Fibroblast of skin of left quadriceps (primary cell): ENCODE measurements at regions not wholly inside any gene's neighbourhood (a gene's known extent, or its start where the extent isn't known, plus 50 kb on each side); places are given as distances from the start of the nearest gene placed in this dataset.
A peak's percentile ranks its signal among the peaks of the same experiment; 100 is the strongest.
"Not testable (repeated sequence)": the region's sequence is repeated elsewhere in the genome, so short reads cannot be mapped to it uniquely, and the experiment has no call there.

ENCODE experiments used
- DNase-seq, 2 experiments: peaks; one replicate each; pipeline ENCODE4 v3.0.0-alpha.2; 2013; ENCODE audit warnings: low read depth in 2 of 2

GRCh38 chr10:37067576-37067975 lies 57.8 kb upstream of the ANKRD30A start:
- DNase-seq: no peak

- DNase-seq: not testable (repeated sequence)
Measured at GRCh38 chr10:37062296-37062695, 63.1 kb upstream of the ANKRD30A start.

GRCh38 chr10:37057261-37057660 lies 68.1 kb upstream of the ANKRD30A start:
- no peak for DNase-seq

GRCh38 chr10:37053476-37053875 lies 71.9 kb upstream of the ANKRD30A start:
- DNase-seq: no peak

GRCh38 chr10:37049982-37050381 lies 75.4 kb upstream of the ANKRD30A start:
- not testable (repeated sequence) for DNase-seq

GRCh38 chr10:37044319-37044718 lies 81.1 kb upstream of the ANKRD30A start:
- not testable (repeated sequence) for DNase-seq

- no peak for DNase-seq
Measured at GRCh38 chr10:37035853-37036252, 89.5 kb upstream of the ANKRD30A start.

DNA sequence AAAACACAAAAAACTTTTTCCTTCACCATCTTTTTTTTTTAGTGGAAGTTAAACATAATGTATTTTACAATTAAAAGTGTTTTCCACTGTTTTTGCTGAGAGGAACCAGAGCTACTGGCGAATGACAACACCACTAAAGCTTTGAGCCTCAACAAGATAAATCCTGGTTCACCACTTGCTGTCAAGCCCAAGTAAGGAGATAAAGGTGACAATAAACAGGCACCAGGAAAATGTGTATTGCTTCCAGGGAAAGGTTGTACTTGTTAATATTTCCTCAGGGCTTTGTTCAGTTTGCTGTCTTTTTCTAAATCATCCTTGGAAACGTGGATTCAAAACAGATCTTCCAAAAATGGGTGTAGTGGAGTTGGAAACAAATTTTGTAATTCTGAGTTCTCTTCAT lies 109.9 kb upstream of the ANKRD30A start:
- no peak for DNase-seq

DNA sequence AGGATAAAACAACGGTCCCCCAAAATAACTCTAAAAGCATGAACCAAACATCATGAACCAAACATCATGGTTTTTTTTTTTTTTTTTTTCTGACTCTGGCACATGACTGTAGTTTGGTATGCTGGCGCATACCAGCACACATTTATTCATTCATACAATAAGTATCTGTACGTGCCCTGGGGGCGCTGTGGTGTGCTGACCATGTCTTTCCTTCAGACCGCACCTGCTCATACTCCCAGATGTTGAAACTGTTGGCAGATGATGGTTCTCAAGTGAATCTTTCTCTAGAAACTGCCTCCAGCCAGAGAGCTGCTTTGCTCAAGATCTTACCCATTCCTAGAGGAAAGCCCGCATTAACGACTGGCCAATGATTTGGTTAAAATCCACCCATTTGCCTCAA lies 114.7 kb upstream of the ANKRD30A start:
- no peak for DNase-seq

- DNase-seq: not testable (repeated sequence)
Measured at GRCh38 chr10:37008276-37008675, 117.1 kb upstream of the ANKRD30A start.

DNA sequence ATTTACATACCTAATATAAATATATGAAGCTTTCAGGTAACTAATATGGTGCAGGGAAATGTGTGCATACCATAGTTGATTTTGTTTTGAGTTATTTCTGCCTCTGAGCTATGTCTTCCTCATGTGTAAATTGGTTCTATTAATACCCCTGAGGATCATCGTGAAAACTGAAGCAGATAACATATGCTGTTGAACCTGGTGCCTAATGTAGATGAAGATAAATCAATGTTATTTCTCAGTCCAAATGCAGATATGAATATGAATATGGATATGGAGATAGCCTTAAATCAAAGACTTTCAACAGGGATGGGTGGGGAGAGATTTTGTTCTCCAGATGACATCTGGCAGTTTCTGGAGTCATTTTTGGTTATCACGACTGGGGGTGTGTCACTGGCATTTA lies 122.3 kb upstream of the ANKRD30A start:
- no peak for DNase-seq

GRCh38 chr10:36995806-36996205 lies 129.6 kb upstream of the ANKRD30A start:
- not testable (repeated sequence) for DNase-seq

GRCh38 chr10:36994886-36995285 lies 130.5 kb upstream of the ANKRD30A start:
- no peak for DNase-seq

DNA sequence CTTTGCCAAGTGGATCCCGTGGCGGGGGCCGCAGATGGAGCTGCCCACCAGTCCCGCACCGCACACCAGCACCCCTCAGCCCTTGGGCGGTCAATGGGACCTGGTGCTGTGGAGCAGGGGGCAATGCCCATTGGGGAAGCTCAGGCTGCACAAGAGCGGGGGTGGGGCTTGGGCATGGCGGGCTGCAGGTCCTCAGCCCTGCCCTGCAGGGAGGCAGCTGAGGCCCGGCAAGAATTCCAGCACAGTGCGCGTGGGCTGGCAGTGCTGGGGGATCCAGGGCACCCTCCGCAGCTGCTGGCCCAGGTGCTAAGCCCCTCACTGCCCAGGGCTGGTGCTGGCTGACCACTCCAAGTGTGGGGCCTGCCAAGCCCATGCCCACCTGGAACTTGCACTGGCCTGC lies 136.2 kb upstream of the ANKRD30A start:
- DNase-seq: no peak

DNA sequence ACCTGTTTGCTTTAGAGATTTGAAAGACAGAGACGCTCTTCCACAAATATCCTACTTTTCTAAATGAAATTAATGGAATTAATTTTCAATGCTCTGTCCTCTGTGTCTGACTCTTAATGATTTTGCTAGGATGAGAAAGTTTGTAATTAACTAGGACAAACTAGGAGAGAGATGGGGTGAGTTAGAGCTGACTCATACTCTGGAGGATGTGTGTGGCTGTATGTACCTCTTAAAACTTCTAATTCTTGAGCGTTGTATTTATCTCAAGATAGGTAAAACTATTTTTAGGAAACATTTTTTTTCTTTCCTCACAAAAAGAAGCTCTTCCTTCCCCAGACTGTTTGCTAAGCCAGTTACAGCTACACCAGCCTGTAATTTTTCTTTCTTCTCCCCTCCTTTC lies 178.8 kb upstream of the ANKRD30A start:
- DNase-seq: no peak

DNA sequence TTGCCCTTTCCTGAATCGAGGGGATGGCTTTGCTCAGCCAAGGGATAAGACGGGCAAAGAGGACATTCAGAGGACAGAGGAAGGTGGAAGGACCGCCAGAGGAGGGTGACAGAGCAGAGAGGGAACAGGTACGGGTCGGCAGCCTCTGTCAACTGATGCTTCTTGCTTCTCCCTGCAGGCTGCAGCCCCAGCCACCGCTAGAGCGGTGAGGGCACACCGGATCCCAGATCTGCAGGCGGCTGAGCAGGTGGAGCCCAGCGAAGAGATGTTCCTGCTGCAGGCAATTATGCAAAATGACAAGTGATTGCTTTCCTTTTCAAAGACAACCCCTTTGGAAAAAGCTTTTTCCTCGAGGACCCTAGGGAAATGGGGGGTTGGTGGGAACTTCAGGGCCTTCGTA lies 181.9 kb upstream of the ANKRD30A start:
- no peak for DNase-seq

DNA sequence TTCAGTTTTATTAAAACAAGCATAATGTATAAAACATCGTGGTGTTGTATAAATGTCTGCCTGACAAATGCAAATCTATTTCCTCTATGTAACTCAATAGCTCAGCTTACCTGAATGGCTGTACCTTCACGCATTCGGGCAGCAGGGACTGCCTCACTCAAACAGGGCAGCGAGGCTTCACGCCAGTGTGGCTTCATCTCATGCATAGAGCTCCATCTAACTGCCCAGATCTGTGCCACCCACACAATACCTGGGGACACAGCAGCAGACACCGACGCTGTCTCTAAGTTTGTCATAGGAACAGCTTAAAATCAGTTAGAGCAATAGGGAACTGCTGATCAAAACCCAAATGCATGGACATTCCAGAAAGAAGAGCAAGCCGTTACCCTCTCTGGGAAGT lies 182.8 kb upstream of the ANKRD30A start:
- no peak for DNase-seq

- no peak for DNase-seq
Measured at GRCh38 chr10:36903040-36903439, 222.4 kb upstream of the ANKRD30A start.

GRCh38 chr10:36899652-36900051 lies 225.7 kb upstream of the ANKRD30A start:
- no peak for DNase-seq

- no peak for DNase-seq
Measured at GRCh38 chr10:36888925-36889573, 236.3 kb upstream of the ANKRD30A start.

GRCh38 chr10:36886303-36886891 lies 239.0 kb upstream of the ANKRD30A start:
- DNase-seq: no peak

DNA sequence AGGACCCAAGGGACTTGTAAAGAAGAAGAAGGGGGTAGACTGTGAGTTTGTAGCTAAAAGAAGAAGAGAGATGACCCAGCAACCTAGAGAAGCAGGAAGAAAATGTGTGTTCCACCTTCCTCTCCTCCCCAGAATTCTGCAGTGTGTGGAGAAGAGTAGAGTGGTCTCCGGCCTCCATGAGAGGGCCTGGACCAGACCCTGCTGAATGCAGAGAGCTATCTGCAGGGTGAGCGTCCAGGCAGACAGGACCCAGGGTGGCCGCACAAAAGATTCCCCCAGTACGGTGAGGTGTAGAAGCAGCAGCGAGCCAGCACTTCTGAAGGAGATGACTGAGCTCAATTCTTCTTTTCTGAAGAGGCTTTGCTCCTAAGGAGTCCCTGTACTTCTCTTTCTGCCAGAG lies 239.7 kb upstream of the ANKRD30A start:
- DNase-seq: no peak

DNA sequence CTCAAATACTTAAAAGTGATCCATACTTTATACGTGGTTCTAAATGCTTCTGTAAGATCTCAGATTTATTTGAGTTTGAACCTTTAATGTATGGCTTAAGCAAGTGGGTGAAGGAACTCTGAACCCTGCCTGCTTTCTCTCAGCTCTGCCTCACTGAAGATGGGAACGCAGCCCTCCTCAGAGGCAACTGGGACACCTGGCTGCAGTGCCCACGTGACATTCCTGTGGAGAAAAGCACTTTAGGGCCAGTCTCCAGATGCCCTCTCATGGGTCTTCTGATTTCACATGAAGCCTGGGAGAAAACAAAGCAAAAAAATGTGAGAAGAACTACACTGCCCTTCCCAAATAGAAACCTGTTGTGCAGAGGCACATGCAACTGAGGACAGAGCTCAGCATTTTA lies 242.6 kb upstream of the ANKRD30A start:
- no peak for DNase-seq

GRCh38 chr10:36880898-36881297 lies 244.5 kb upstream of the ANKRD30A start:
- peak; percentile 4 to 8 for DNase-seq
